ENCODE measurements at regions not wholly inside any gene's neighbourhood (a gene's known extent, or its start where the extent isn't known, plus 50 kb on each side); places are given as distances from the start of the nearest gene placed in this dataset.
A peak's percentile ranks its signal among the peaks of the same experiment; 100 is the strongest.

DNA sequence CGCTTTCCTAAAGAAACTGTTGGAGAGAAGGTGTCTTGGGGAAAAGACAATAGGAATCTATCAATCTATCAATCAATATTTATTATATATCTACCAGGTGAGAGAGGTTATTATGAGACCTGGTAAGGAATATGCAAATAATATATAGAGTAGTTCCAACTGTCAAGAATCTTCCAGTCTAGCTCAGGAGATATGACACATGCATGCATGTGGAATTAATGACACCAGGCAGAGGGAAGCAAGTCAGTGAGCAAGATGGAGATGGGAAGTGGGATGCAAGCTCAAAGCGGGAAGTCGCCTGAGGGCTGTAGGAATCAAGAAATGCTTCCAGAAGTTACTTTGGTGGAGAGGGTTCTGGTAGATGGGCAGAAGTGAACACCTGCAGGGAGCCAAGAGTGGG, 187.4 kb upstream of the NRP1 start:
- DNase-seq (ENCODE audit: low read depth): no peak
- H3K4me3 ChIP-seq (ENCODE audit: low read depth, low read length): no peak overlapping the region
- TF ChIP-seq, protein P1, sequence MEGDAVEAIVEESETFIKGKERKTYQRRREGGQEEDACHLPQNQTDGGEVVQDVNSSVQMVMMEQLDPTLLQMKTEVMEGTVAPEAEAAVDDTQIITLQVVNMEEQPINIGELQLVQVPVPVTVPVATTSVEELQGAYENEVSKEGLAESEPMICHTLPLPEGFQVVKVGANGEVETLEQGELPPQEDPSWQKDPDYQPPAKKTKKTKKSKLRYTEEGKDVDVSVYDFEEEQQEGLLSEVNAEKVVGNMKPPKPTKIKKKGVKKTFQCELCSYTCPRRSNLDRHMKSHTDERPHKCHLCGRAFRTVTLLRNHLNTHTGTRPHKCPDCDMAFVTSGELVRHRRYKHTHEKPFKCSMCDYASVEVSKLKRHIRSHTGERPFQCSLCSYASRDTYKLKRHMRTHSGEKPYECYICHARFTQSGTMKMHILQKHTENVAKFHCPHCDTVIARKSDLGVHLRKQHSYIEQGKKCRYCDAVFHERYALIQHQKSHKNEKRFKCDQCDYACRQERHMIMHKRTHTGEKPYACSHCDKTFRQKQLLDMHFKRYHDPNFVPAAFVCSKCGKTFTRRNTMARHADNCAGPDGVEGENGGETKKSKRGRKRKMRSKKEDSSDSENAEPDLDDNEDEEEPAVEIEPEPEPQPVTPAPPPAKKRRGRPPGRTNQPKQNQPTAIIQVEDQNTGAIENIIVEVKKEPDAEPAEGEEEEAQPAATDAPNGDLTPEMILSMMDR (IDR thresholded peaks at IDR 0.05; ENCODE audit: insufficient read depth, low read depth, low read length, missing control alignments): no peak

DNA sequence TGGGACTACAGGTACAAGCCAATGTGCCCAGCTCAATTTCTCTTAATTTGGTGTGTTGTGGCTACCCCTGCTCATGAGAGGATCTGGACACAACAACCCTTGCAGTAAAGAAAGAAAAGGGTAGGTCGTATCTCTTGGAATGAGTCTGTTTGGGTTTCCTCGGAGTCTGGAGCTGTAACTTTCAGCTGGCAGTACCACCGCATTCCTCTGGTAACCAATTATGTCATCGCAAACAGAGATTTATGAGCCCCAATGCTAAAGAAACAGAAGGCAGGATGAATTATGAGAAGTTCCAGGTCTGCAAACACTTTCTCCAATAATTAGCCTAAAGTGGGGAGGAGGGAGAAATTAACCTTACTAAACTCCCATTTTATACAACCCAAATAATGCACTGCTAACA, 186.6 kb upstream of the NRP1 start:
- no peak overlapping the region for H3K4me3 ChIP-seq (ENCODE audit: low read depth, low read length)
- TF ChIP-seq, protein P1 (IDR thresholded peaks at IDR 0.05; ENCODE audit: insufficient read depth, low read depth, low read length, missing control alignments): no peak
- no peak for DNase-seq (ENCODE audit: low read depth)

DNA sequence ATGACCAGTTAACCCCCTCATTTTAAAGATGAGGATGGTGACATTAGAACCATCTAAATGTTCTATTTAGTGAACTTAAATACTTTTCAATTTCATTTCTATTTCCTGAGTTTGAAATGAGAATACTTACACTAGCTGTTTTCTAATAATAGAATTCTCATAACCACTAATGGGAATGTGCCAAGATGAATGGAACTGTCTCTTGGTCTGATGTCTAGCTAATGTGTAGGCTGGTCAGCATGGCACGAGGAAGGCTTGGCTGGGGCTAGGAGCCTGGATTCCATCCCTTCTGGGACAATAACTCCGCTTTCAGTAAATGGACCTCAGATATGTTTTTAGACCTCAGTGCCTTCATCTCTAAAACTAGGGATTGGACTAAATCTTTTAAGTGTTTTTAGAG, 185.8 kb upstream of the NRP1 start:
- DNase-seq (ENCODE audit: low read depth): no peak
- no peak overlapping the region for H3K4me3 ChIP-seq (ENCODE audit: low read depth, low read length)
- TF ChIP-seq, protein P1 (IDR thresholded peaks at IDR 0.05; ENCODE audit: insufficient read depth, low read depth, low read length, missing control alignments): no peak

DNA sequence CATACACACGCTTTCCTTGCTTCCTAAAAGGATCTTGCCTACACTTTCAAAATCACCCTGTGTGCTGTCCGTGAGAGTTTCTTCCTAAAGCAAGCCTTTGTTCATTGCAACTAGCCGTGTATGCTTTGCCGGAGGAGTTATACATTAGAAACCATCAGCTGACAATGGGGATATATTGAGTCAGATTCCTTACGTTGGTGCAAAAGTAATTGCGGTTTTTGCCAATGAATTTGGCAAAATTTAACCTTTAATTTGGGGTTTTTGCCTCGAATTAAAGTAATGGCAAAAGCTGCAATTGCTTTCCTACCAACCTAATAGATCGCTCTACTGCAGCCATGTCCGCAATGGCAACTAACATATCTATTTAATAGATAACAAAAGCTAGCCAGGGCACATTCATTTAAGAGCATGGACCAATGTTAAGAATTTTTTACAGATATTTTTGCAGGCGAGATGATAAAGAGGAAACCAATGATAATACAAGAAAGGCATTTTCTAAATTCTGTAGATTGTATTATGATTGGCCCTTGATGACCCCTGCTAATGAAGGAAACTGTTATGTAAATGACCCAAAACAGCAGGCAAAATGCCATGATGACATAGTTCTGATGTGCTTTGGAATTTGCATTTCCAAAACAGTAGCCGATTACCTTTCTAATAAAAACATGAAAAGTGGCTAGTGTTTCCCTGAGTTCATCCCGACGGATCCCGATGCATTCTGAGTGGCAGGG, 184.8 kb upstream of the NRP1 start:
- no peak overlapping the region for H3K4me3 ChIP-seq (ENCODE audit: low read depth, low read length)
- no peak for DNase-seq (ENCODE audit: low read depth)
- TF ChIP-seq, protein P1 (IDR thresholded peaks at IDR 0.05; ENCODE audit: insufficient read depth, low read depth, low read length, missing control alignments): no peak

DNA sequence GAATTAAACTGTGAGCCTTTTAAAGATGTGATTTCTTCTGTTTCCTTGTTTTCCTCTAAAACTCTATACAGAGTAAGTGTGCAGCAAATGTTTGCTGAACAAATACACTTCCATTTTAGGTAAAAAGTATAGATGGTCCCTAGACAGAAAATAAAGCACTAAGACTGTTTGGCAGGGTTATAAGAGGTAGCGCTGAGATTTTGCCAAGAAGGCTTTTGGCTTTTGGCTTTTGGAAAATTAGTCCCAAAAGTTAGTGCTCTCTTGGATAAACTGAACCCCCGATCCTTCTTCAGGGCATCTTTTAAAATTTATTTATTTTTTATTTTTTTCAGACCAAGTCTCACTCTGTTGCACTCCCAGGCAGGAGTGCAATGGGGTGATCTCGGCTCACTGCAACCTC, 175.7 kb upstream of the NRP1 start:
- TF ChIP-seq, protein P1 (IDR thresholded peaks at IDR 0.05; ENCODE audit: insufficient read depth, low read depth, low read length, missing control alignments): no peak
- no peak overlapping the region for H3K4me3 ChIP-seq (ENCODE audit: low read depth, low read length)
- no peak for DNase-seq (ENCODE audit: low read depth)

DNA sequence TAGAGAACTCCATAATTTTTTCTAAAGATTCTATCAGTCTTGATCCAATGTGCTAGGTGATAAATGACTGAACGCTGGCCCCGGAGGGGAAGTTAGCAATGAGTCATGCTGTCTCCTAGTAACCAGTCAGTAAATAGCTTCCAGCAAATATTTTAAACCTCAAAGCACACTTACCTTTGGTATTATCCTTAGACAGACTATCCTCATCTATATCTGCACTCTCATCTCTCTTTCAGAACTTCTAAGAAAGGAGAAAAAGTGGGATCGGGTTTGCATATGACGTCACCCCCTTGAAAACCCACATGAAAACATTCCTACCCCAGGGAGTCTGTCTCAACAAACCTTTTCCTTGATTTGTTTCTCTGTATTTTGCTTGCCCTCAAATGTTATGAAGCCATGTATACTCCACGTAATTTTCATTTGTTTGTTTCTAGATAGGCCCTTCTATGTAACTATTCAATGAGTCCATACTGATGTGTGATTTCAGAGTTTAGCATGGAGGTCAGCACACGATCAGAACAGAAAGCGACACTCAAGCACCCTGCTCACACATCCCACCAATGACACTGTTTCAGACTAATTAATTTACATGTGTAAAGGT, 174.9 kb upstream of the NRP1 start:
- H3K4me3 ChIP-seq (ENCODE audit: low read depth, low read length): no peak overlapping the region
- TF ChIP-seq, protein P1 (IDR thresholded peaks at IDR 0.05; ENCODE audit: insufficient read depth, low read depth, low read length, missing control alignments): no peak
- peak; percentile 81 for DNase-seq (ENCODE audit: low read depth)
